ENCODE measurements at regions not wholly inside any gene's neighbourhood (a gene's known extent, or its start where the extent isn't known, plus 50 kb on each side); places are given as distances from the start of the nearest gene placed in this dataset.

DNA sequence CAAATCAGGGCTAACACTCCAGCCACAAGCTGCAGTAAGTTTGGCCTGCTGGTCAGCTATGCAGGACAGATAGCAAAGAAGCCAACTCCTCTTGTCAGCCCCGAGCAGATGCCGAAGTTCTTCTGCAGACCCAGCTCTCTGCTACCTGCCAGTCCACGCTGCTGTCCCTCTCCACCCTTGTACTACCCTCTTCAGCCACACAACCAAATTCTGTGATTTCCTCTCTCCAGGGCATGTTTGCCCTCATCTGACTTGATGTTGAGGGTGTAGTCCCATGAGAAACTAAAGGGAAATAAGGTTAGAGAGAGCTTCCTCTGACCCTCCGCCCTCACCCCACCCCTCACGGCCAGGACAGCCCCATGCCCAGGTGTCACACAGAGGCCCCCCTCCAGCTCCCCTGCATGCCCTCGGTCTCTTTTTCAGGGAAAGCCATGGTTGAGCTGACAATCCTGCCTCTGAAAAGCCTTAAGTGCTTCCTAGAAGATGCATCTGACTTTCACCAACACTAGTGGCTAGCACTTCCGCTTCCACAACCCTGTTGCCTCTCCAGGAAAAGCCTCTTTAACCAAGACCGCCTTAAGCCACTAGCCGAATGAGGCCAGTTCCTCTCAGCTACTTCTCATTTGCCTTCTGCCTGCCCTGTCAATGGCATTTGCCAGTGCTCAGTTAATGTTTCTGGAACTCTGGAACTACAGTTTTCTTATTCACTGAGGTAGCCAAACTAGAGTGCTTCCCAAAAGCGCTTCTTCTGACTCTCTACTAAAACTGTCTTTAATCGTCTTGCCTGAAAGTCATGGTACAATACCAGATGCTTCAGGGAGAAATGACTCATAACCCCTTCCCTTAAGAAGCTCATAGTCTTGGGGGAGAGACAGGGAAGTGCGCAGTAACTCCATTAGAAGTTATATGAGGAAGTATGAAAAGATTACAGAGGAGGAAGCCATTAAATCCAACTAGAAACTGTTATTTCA, 300.4 kb upstream of the STT3B start:
- TF ChIP-seq, protein P1, sequence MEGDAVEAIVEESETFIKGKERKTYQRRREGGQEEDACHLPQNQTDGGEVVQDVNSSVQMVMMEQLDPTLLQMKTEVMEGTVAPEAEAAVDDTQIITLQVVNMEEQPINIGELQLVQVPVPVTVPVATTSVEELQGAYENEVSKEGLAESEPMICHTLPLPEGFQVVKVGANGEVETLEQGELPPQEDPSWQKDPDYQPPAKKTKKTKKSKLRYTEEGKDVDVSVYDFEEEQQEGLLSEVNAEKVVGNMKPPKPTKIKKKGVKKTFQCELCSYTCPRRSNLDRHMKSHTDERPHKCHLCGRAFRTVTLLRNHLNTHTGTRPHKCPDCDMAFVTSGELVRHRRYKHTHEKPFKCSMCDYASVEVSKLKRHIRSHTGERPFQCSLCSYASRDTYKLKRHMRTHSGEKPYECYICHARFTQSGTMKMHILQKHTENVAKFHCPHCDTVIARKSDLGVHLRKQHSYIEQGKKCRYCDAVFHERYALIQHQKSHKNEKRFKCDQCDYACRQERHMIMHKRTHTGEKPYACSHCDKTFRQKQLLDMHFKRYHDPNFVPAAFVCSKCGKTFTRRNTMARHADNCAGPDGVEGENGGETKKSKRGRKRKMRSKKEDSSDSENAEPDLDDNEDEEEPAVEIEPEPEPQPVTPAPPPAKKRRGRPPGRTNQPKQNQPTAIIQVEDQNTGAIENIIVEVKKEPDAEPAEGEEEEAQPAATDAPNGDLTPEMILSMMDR (IDR thresholded peaks at IDR 0.05) = no peak
- Histone ChIP-seq H3K9me3 (no peaks in the 10 kb centered on the region), H3K36me3 (no peaks in the 10 kb centered on the region), H3K27me3 (replicated peaks; ENCODE audit: insufficient read depth) (no peaks in the 10 kb centered on the region), H3K27ac (no peak overlapping the region), H3K4me3 (no peak overlapping the region), H3K4me1 (replicated peaks) (peaks cover 6% of the 10 kb centered on the region)
- intact Hi-C loops (cut with DNase I) = no loop called here
- no peak for DNase-seq (ENCODE audit: low spot score)
- 89% methylated on average over 12 of the region's 12 CpGs for WGBS

GRCh38 chr3:31234145-31234544, 298.6 kb upstream of the STT3B start:
- H3K4me3 ChIP-seq = no peak overlapping the region
- no peaks in the 10 kb centered on the region for H3K27me3 ChIP-seq (replicated peaks; ENCODE audit: insufficient read depth)
- H3K27ac ChIP-seq = no peak overlapping the region
- no peaks in the 10 kb centered on the region for H3K4me1 ChIP-seq (replicated peaks)
- TF ChIP-seq, protein P1 (IDR thresholded peaks at IDR 0.05) = no peak
- no peak for TF ChIP-seq POLR2A (IDR thresholded peaks at IDR 0.05)
- WGBS = 92% methylated on average over 6 of the region's 6 CpGs
- no peaks in the 10 kb centered on the region for H3K36me3 ChIP-seq
- H3K9me3 ChIP-seq = no peaks in the 10 kb centered on the region
- intact Hi-C loops (cut with DNase I) = no loop called here
- DNase-seq (ENCODE audit: low spot score) = no peak

DNA sequence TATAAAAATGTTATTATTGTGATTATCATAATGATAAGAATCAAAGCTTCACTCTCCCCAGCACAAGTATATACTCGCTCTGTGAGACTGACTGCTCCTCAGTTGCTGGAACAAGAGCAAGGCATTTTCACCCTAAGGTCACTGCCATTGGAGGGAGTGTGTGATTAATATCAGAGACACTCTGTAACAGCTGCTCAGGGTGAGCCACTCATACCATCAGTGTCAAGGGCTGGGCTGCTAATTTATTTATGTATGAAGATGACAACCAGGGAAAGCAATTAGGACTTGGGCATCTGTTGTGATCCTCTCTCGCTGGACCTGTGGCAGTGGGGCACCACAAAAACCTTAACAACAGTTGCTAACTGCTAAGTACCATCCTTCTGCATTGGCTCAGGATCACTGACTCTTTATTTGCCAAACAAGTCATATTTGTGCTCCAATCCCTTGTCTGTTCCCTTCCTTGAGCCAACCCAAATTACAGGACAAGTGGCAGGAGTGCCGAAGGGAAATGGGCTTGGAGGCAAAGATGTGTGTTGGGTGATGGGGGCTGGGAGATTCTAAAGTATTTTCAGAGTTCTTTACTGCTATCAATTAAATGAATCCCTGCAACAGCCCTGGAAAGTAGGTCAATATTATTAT, 297.5 kb upstream of the STT3B start:
- H3K27me3 ChIP-seq (replicated peaks; ENCODE audit: insufficient read depth) = no peaks in the 10 kb centered on the region
- no peak for TF ChIP-seq POLR2AphosphoS5 (IDR thresholded peaks at IDR 0.05)
- TF ChIP-seq POLR2A (IDR thresholded peaks at IDR 0.05) = no peak
- TF ChIP-seq, protein P1 (IDR thresholded peaks at IDR 0.05) = no peak
- no peaks in the 10 kb centered on the region for H3K4me1 ChIP-seq (replicated peaks)
- no peak overlapping the region for H3K4me3 ChIP-seq
- H3K27ac ChIP-seq = no peak overlapping the region
- 51% methylated on average over 3 of the region's 3 CpGs for WGBS
- intact Hi-C loops (cut with DNase I) = no loop called here
- no peak for DNase-seq (ENCODE audit: low spot score)
- no peaks in the 10 kb centered on the region for H3K36me3 ChIP-seq
- no peaks in the 10 kb centered on the region for H3K9me3 ChIP-seq

DNA sequence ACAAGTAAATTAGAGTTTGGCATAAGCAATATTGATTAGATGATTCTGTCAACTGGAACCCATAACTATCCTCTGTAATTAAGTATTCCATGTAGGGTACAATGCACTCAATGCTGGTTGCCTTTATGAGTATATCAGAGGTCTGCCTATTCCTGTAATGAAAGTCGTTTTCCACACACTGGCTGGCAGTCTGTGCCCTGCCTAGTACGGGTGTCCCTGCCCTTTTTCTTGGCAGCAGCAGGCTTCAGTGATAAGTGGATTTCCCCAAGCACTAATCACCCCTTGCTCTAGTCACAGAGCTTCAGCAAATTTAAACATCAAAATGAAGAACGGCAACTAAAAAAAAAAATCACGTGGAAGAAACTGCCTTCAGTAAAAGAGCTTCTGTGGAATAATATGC, 294.8 kb upstream of the STT3B start:
- Histone ChIP-seq H3K4me1 (replicated peaks) (no peaks in the 10 kb centered on the region), H3K27ac (no peak overlapping the region), H3K27me3 (replicated peaks; ENCODE audit: insufficient read depth) (no peaks in the 10 kb centered on the region), H3K9me3 (no peaks in the 10 kb centered on the region), H3K4me3 (no peak overlapping the region), H3K36me3 (no peaks in the 10 kb centered on the region)
- no peak for TF ChIP-seq POLR2A (IDR thresholded peaks at IDR 0.05)
- intact Hi-C loops (cut with DNase I) = no loop called here
- 63% methylated on average over 4 of the region's 4 CpGs for WGBS
- no peak for DNase-seq (ENCODE audit: low spot score)

DNA sequence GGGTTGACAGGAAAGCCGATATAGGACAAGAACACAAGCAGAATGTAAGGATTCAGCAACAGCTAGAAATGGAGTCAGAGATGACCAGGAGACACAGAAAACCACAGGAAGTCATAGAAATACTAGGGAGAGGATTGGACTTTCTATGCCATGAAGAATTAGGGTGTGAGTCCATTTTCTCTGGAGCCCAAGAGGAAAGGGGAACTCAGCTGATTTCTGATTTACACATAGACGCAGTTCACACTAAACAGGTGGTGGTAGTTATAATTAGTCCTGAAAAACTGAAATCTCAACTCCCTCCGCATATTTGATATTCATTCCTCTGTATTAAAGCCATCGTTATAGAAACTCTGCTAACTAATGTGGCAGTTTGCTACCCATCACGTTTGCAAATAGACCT, 292.7 kb upstream of the STT3B start:
- TF ChIP-seq POLR2A (IDR thresholded peaks at IDR 0.05) = no peak
- TF ChIP-seq, protein P1 (IDR thresholded peaks at IDR 0.05) = no peak
- TF ChIP-seq POLR2AphosphoS5 (IDR thresholded peaks at IDR 0.05) = no peak
- WGBS = 90% methylated on average over 5 of the region's 5 CpGs
- intact Hi-C loops (cut with DNase I) = no loop called here
- DNase-seq (ENCODE audit: low spot score) = no peak
- H3K4me1 ChIP-seq (replicated peaks) = no peaks in the 10 kb centered on the region
- no peaks in the 10 kb centered on the region for H3K27me3 ChIP-seq (replicated peaks; ENCODE audit: insufficient read depth)
- H3K4me3 ChIP-seq = no peak overlapping the region
- no peaks in the 10 kb centered on the region for H3K9me3 ChIP-seq
- no peaks in the 10 kb centered on the region for H3K36me3 ChIP-seq
- no peak overlapping the region for H3K27ac ChIP-seq

Data from prostate gland (tissue), 2 donors.